Calu3 (cell line): ENCODE measurements at regions not wholly inside any gene's neighbourhood (a gene's known extent, or its start where the extent isn't known, plus 50 kb on each side); places are given as distances from the start of the nearest gene placed in this dataset.
"Not testable (repeated sequence)": the region's sequence is repeated elsewhere in the genome, so short reads cannot be mapped to it uniquely, and the experiment has no call there.

Experiments
- BruUV-seq: library from RNA; stranded (reverse); fragments of 400-500 nt; replicated peaks from 2 replicates; lab custom pipeline; 2021; lab: Mats Ljungman, UMichigan
- CTCF ChIA-PET: fragments of 300-600 bp; sonication (Branson Sonifier 250); formaldehyde crosslinking; loops from one replicate; lab custom pipeline; 2022; ENCODE audit warnings: antibody characterized with exemption; lab: Charles Lee
- DNase-seq: peaks from one replicate; pipeline ENCODE4 v3.0.0; 2022
- H3K27ac Mint-ChIP-seq: one replicate; pipeline ENCODE4 v1.8.0; 2022; ENCODE audit warnings: mixed read lengths; ENCODE audit not compliant: unreplicated experiment
- H3K27me3 Mint-ChIP-seq: one replicate; pipeline ENCODE4 v1.8.0; 2022; ENCODE audit warnings: mixed read lengths; ENCODE audit not compliant: unreplicated experiment
- H3K36me3 Mint-ChIP-seq: one replicate; pipeline ENCODE4 v1.8.0; 2022; ENCODE audit warnings: mild to moderate bottlenecking, moderate library complexity, mixed read lengths; ENCODE audit not compliant: insufficient read depth, unreplicated experiment
- H3K4me1 Mint-ChIP-seq: one replicate; pipeline ENCODE4 v1.8.0; 2022; ENCODE audit warnings: mild to moderate bottlenecking, low read depth, mixed read lengths; ENCODE audit not compliant: unreplicated experiment
- H3K4me3 Mint-ChIP-seq: one replicate; pipeline ENCODE4 v1.8.0; 2022; ENCODE audit warnings: mild to moderate bottlenecking, low read depth, moderate library complexity, mixed read lengths; ENCODE audit not compliant: unreplicated experiment
- H3K9me3 Mint-ChIP-seq: one replicate; pipeline ENCODE4 v1.8.0; 2022; ENCODE audit warnings: low read depth, mixed read lengths; ENCODE audit not compliant: unreplicated experiment
- CTCF ChIP-seq: fragments of 200-600 bp; IDR thresholded peaks from one replicate; pipeline ENCODE4 v1.8.0; 2022; ENCODE audit warnings: antibody characterized with exemption; ENCODE audit not compliant: unreplicated experiment
- intact Hi-C: fragments of 100-400 bp; cut with micrococcal nuclease; formaldehyde crosslinking; loops from one replicate; pipeline ENCODE4 v1.10.0; 2022; ENCODE audit not compliant: unreplicated experiment

GRCh38 chr13:56457535-56458190 is 683.1 kb upstream of the PRR20A start:
- BruUV-seq, result no TSS peak
- intact Hi-C loops, result no loop called here
- Mint-ChIP-seq H3K36me3 (no peaks in the 10 kb centered on the region), H3K4me1 (no peaks in the 10 kb centered on the region), H3K4me3 (no peak overlapping the region), H3K27me3 (no peaks in the 10 kb centered on the region), H3K9me3 (no peaks in the 10 kb centered on the region), H3K27ac (no peak overlapping the region)
- no peak for DNase-seq
- CTCF ChIA-PET, result no interaction called here
- no peak for TF ChIP-seq CTCF

GRCh38 chr13:56459286-56459685 is 681.4 kb upstream of the PRR20A start:
- intact Hi-C loops, result no loop called here

GRCh38 chr13:56501750-56502149 is 639.0 kb upstream of the PRR20A start:
- no peaks in the 10 kb centered on the region for H3K36me3 Mint-ChIP-seq
- no peaks in the 10 kb centered on the region for H3K27me3 Mint-ChIP-seq
- no peaks in the 10 kb centered on the region for H3K9me3 Mint-ChIP-seq
- DNase-seq, result no peak
- CTCF ChIA-PET, result no interaction called here
- H3K27ac Mint-ChIP-seq, result no peak overlapping the region
- H3K4me1 Mint-ChIP-seq, result no peaks in the 10 kb centered on the region
- BruUV-seq, result no TSS peak
- no peak overlapping the region for H3K4me3 Mint-ChIP-seq
- no peak for TF ChIP-seq CTCF
- intact Hi-C loops, result no loop called here

More at GRCh38 chr13:56459286-56459685, 681.4 kb upstream of the PRR20A start:
- no peaks in the 10 kb centered on the region for H3K4me1 Mint-ChIP-seq
- H3K27ac Mint-ChIP-seq, result no peak overlapping the region
- CTCF ChIA-PET, result no interaction called here
- H3K4me3 Mint-ChIP-seq, result no peak overlapping the region
- no TSS peak for BruUV-seq
- H3K36me3 Mint-ChIP-seq, result no peaks in the 10 kb centered on the region
- no peaks in the 10 kb centered on the region for H3K27me3 Mint-ChIP-seq
- TF ChIP-seq CTCF, result no peak
- H3K9me3 Mint-ChIP-seq, result no peaks in the 10 kb centered on the region
- DNase-seq, result no peak

- intact Hi-C loops, result no loop called here
- Mint-ChIP-seq H3K27me3 (no peaks in the 10 kb centered on the region), H3K36me3 (no peaks in the 10 kb centered on the region), H3K27ac (no peak overlapping the region), H3K4me1 (no peaks in the 10 kb centered on the region), H3K4me3 (no peak overlapping the region), H3K9me3 (no peaks in the 10 kb centered on the region)
- no peak for DNase-seq
- TF ChIP-seq CTCF, result no peak
- BruUV-seq, result no TSS peak
- CTCF ChIA-PET, result no interaction called here
These were observed 629.9 kb upstream of the PRR20A start for GRCh38 chr13:56510836-56511235.

- H3K4me3 Mint-ChIP-seq, H3K4me1 Mint-ChIP-seq, H3K9me3 Mint-ChIP-seq, CTCF ChIA-PET, intact Hi-C loops, H3K27me3 Mint-ChIP-seq, DNase-seq, H3K36me3 Mint-ChIP-seq, BruUV-seq, H3K27ac Mint-ChIP-seq: not testable (repeated sequence)
These were observed 628.4 kb upstream of the PRR20A start for GRCh38 chr13:56512336-56512735.
